Activated naive CD4-positive, alpha-beta T cell treated with anti-CD3 and anti-CD28 coated beads, Interleukin-2, amount 10 ng/mL, durations not matched to agents 7 days and 5 days (primary cell): ENCODE measurements at regions not wholly inside any gene's neighbourhood (a gene's known extent, or its start where the extent isn't known, plus 50 kb on each side); places are given as distances from the start of the nearest gene placed in this dataset.

ENCODE experiments used
- CTCF ChIA-PET: fragments of 350-600 bp; sonication (Branson Sonifier 250); formaldehyde crosslinking; loops from one replicate; lab custom pipeline; 2021; ENCODE audit warnings: antibody characterized with exemption; lab: Charles Lee
- DNase-seq: peaks from one replicate; pipeline ENCODE4 v3.0.0-alpha.2; 2020
- H3K27ac Mint-ChIP-seq: one replicate; pipeline ENCODE4 v1.8.0; 2021; ENCODE audit warnings: mild to moderate bottlenecking, moderate library complexity, mixed read lengths
- H3K27me3 Mint-ChIP-seq: one replicate; pipeline ENCODE4 v1.8.0; 2021; ENCODE audit warnings: mild to moderate bottlenecking, mixed read lengths
- H3K36me3 Mint-ChIP-seq: one replicate; pipeline ENCODE4 v1.8.0; 2021; ENCODE audit warnings: mixed read lengths
- H3K4me1 Mint-ChIP-seq: one replicate; pipeline ENCODE4 v1.8.0; 2021; ENCODE audit warnings: mixed read lengths
- H3K4me3 Mint-ChIP-seq: one replicate; pipeline ENCODE4 v1.8.0; 2021; ENCODE audit warnings: mild to moderate bottlenecking, moderate library complexity, mixed read lengths
- H3K9me3 Mint-ChIP-seq: one replicate; pipeline ENCODE4 v1.8.0; 2021; ENCODE audit warnings: mixed read lengths

DNA sequence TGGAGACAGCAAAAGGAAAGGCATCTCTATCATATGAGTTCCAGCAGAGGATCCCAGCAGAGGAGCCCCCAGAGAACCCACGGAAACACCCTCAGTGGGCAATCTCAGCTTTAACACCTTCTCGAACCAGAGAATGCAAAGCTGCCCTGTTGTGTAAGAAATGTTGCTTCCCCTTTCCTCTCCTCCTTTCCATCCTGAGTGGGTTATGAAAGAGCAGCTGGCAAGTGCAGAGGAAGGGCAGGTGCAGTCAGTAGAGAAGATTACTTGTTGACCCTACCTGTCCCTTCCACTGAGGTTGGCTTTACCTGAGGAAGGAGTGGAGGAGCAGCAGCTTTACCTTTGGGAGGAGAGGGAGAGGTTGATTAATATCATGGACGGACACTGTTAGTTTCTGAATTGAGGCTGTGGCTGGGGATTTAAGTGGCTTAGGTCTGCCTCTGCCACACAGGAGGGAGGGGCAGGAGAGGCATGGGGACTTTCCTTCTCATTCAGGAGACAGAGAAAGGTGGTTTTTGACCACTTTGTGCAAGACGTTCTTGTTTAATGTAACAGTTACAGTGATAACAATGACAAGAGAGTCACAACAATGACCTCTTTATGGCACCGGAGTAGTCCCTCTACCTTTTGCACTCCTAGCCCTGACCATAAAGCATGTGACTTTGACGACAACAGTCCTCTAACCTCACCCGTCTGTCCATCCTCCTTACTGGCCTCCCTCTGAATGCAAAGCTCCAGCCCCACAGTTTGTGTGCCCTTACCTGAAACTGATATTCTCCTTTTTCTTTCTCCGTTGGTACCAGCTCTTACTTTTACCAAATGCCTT lies 254.8 kb downstream of the NSG2 start:
- no peak overlapping the region for H3K27ac Mint-ChIP-seq
- CTCF ChIA-PET = interaction anchor here (0.5 kb wide), 1 partner anchor 1577 kb away, joined by 3 read pairs; no protein-coding TSS in a partner anchor

GRCh38 chr5:174300941-174301761 lies 255.6 kb downstream of the NSG2 start:
- CTCF ChIA-PET = interaction anchor here (0.5 kb wide), 1 partner anchor 1576 kb away, joined by 3 read pairs; no protein-coding TSS in a partner anchor

More for the DNA sequence above, 254.8 kb downstream of the NSG2 start:
- Mint-ChIP-seq H3K4me1 (no peaks in the 10 kb centered on the region), H3K27me3 (no peaks in the 10 kb centered on the region), H3K9me3 (no peaks in the 10 kb centered on the region), H3K36me3 (no peaks in the 10 kb centered on the region), H3K4me3 (no peak overlapping the region)
- no peak for DNase-seq

DNA sequence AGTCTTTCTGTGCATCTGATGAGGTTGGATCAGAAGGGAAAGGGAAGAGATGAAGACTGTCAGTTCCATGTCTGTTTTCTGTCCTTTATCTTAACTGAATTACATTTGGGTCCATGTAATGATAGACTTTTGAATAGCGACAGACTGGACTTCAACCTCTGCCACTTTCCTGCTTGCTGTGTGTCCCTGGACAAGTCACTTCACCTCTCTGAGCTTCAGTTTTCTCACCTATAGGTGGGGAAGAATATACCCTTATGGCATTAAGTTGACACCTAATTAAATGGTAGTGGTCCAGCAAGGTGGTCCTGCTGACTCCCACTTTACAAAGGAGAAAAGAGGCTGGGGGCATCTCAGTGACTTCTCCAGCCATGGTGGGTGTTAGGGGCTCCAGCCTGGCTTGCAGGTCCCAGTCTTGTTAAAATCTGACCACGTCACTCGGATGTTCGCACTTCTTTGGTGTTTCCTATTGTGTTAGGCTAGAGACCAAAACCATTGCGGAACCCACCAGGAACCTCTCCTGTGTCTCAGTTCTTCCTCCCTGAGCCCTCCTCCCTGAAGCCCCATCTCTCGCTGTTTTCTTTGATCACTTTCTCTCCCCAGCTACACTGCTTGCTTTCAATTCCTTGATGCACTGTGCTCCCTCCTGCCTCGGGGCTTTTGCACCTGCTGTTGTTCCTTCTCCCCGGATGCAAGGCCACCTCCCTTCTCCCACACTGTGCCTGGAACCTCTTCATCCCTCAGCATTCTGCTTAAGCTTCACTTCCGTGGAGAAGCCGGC lies 256.5 kb downstream of the NSG2 start:
- DNase-seq = no peak
- no peaks in the 10 kb centered on the region for H3K27me3 Mint-ChIP-seq
- no peaks in the 10 kb centered on the region for H3K9me3 Mint-ChIP-seq
- H3K4me3 Mint-ChIP-seq = no peak overlapping the region
- H3K36me3 Mint-ChIP-seq = no peaks in the 10 kb centered on the region
- CTCF ChIA-PET = no interaction called here
- H3K27ac Mint-ChIP-seq = no peak overlapping the region
- no peaks in the 10 kb centered on the region for H3K4me1 Mint-ChIP-seq

More at GRCh38 chr5:174300941-174301761, 255.6 kb downstream of the NSG2 start:
- no peak for DNase-seq
- no peak overlapping the region for H3K4me3 Mint-ChIP-seq
- H3K36me3 Mint-ChIP-seq = no peaks in the 10 kb centered on the region
- no peaks in the 10 kb centered on the region for H3K27me3 Mint-ChIP-seq
- H3K4me1 Mint-ChIP-seq = no peaks in the 10 kb centered on the region
- H3K9me3 Mint-ChIP-seq = no peaks in the 10 kb centered on the region
- H3K27ac Mint-ChIP-seq = no peak overlapping the region

DNA sequence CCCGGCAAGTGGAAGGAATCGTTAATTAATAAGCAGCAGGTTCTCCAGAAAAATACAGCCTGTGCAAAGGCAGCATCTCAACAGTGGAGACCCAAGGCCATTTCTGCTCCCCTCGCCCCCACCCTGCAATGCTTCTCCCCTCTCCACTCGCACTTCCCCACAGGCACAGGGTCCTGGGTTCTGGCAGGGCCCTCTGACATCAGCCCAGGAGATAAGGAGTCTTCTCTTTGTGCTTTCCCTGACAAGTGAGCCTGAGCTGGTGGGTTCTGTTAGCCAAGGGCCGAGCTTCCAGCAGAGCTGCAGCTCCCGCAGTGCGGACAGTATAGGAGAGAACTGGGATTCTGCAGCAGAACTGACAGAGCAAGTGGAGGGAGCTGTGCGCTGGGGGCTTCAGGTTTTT lies 257.5 kb downstream of the NSG2 start:
- no peaks in the 10 kb centered on the region for H3K4me1 Mint-ChIP-seq
- no peak overlapping the region for H3K4me3 Mint-ChIP-seq
- H3K9me3 Mint-ChIP-seq = no peaks in the 10 kb centered on the region
- no peak for DNase-seq
- H3K27me3 Mint-ChIP-seq = no peaks in the 10 kb centered on the region
- no peak overlapping the region for H3K27ac Mint-ChIP-seq
- CTCF ChIA-PET = interaction anchor here (1.2 kb wide), 1 partner anchor 9 kb away, joined by 5 read pairs; no protein-coding TSS in a partner anchor
- no peaks in the 10 kb centered on the region for H3K36me3 Mint-ChIP-seq

DNA sequence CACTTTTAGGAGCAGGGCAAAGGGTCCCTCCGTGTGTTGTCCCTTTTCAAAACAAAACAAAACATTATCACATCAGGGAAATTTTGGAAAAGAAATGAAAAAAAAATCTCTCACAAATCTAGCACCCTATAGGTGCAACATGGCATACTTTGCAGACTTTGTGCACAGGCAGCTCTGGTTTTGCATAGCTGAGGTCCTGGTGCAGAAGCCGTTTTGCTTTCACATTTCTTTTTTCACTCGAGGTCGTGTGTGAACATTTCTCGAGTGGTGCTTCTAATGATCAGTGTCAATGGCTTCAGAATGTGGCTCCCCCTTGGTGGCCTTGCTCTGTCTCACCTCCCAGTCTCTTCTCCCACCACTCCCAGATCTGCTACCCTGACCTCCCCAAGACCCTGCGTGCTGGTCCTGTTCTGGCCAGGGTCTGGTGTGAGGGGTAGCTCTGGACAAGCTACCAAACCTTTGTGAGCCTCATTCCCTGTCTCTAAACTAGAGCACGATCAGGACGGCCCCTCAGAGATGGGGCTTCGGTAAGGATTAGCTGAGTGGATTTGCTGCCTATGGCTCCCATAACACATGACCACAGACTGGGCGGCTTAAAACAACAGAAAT lies 258.0 kb downstream of the NSG2 start:
- Mint-ChIP-seq H3K9me3 (no peaks in the 10 kb centered on the region), H3K4me3 (no peak overlapping the region), H3K36me3 (no peaks in the 10 kb centered on the region), H3K27ac (no peak overlapping the region), H3K27me3 (no peaks in the 10 kb centered on the region), H3K4me1 (no peaks in the 10 kb centered on the region)
- DNase-seq = no peak
- CTCF ChIA-PET = interaction anchor here (1.2 kb wide), 1 partner anchor 8 kb away, joined by 5 read pairs; no protein-coding TSS in a partner anchor

- CTCF ChIA-PET = interaction anchor here (1.0 to 1.6 kb wide), 2 partner anchors 14 to 22 kb away, joined by 3 to 4 read pairs; no protein-coding TSS in a partner anchor
- Mint-ChIP-seq H3K27me3 (no peaks in the 10 kb centered on the region), H3K27ac (no peak overlapping the region), H3K36me3 (no peaks in the 10 kb centered on the region), H3K4me1 (no peaks in the 10 kb centered on the region), H3K4me3 (no peak overlapping the region), H3K9me3 (no peaks in the 10 kb centered on the region)
- DNase-seq = no peak
Observed at GRCh38 chr5:174305241-174305681, 259.8 kb downstream of the NSG2 start.

- Mint-ChIP-seq H3K36me3 (no peaks in the 10 kb centered on the region), H3K9me3 (no peaks in the 10 kb centered on the region), H3K4me1 (peaks cover 2% of the 10 kb centered on the region), H3K27ac (no peak overlapping the region), H3K4me3 (no peak overlapping the region), H3K27me3 (peaks cover 8% of the 10 kb centered on the region)
- CTCF ChIA-PET = interaction anchor here (1.6 kb wide), 1 partner anchor 20 kb away, joined by 4 read pairs; no protein-coding TSS in a partner anchor
- DNase-seq = no peak
Observed at GRCh38 chr5:174306345-174307030, 261.0 kb downstream of the NSG2 start.

- H3K9me3 Mint-ChIP-seq = no peaks in the 10 kb centered on the region
- H3K36me3 Mint-ChIP-seq = no peaks in the 10 kb centered on the region
- no peak overlapping the region for H3K27ac Mint-ChIP-seq
- no peak for DNase-seq
- CTCF ChIA-PET = no interaction called here
- peaks cover 2% of the 10 kb centered on the region for H3K4me1 Mint-ChIP-seq
- H3K27me3 Mint-ChIP-seq = peaks cover 14% of the 10 kb centered on the region
- H3K4me3 Mint-ChIP-seq = no peak overlapping the region
Observed at GRCh38 chr5:174307031-174307408, 261.5 kb downstream of the NSG2 start.

DNA sequence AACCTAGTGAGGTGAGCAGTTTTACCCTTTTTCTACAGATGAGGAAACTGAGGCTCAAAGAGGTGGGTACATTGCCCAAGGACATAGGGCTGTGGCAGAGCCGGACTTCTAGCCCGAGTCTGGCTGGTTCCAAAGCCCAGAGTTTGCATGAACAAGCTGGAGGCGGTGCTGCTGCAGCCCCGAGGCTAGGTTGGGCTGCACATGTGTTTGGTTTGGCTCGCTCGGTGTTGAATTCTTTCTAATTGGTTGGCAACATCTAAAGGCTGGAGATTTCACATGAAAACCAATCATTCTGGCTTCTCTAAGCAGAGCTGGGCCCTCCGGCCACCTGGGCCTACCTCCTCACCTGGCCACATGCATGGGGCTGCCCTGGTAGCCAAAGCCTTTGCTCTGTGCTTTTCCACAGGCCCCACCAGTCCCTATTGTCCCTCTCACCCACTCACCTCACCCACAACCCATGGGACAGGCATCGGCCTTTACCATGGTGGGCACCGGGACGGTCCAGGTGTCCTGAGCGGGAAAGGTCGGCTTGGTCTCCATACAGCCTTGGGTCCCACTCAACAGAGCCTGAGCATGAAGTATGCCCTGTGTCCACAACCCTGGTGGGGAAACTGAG lies 262.3 kb downstream of the NSG2 start:
- no peak for DNase-seq
- Mint-ChIP-seq H3K27ac (no peak overlapping the region), H3K36me3 (no peaks in the 10 kb centered on the region), H3K4me1 (peaks cover 4% of the 10 kb centered on the region), H3K4me3 (no peak overlapping the region), H3K27me3 (peaks cover 20% of the 10 kb centered on the region), H3K9me3 (no peaks in the 10 kb centered on the region)
- CTCF ChIA-PET = no interaction called here

- Mint-ChIP-seq H3K4me1 (peaks cover 4% of the 10 kb centered on the region), H3K9me3 (no peaks in the 10 kb centered on the region), H3K4me3 (no peak overlapping the region), H3K27ac (no peak overlapping the region), H3K36me3 (no peaks in the 10 kb centered on the region), H3K27me3 (peaks cover 30% of the 10 kb centered on the region)
- CTCF ChIA-PET = no interaction called here
- no peak for DNase-seq
Observed at GRCh38 chr5:174309131-174309795, 263.8 kb downstream of the NSG2 start.

DNA sequence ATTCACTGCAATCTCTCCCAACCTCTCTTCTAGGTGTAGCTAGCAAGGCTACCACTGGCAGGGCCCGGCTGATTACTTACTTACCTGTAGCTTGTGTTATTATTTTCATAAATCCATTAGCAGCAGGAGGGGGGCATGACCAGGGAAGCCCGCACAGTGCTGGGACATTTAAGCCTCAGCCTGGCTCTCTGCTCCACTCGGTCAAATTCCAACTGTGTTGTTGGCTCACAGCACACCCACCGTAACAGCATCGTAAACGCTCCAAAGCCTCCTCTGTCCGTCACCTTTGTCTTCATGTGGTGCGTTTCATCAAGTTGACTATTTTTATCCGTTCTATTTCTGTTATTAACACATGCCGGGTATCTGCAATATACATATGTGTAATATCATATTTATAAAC lies 264.7 kb downstream of the NSG2 start:
- CTCF ChIA-PET = interaction anchor here (3.1 kb wide), 1 partner anchor 693 kb away, joined by 25 read pairs; the partner anchor contains the start of gene BOD1

DNA sequence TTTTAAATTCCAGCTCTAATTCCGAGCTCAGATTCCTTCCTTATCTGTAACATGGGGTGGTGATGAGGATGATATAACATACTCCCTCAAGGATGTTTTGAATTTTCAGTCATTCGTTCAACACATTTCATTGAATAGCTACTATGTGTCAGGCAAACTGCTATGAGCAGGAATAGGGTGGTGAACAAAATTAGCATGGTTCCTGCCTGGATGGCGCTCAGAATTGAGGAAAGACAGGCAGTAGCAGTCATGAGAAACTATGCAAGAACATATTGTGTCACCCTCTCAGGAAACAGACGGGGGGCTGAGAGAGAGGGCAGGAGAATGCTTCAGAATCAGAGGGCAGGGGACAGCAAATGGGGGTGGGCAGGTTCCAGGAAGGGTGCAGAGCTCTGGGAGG lies 265.2 kb downstream of the NSG2 start:
- Mint-ChIP-seq H3K36me3 (no peaks in the 10 kb centered on the region), H3K4me1 (peaks cover 4% of the 10 kb centered on the region), H3K27me3 (peaks cover 32% of the 10 kb centered on the region), H3K27ac (no peak overlapping the region), H3K9me3 (no peaks in the 10 kb centered on the region), H3K4me3 (peak overlapping the region; percentile 30)
- CTCF ChIA-PET = interaction anchor here (1.9 to 3.1 kb wide), 2 partner anchors 16 to 694 kb away, joined by 7 to 25 read pairs; partner anchors contain the start of gene BOD1
- DNase-seq = no peak

More for the DNA sequence above, 264.7 kb downstream of the NSG2 start:
- Mint-ChIP-seq H3K27ac (no peak overlapping the region), H3K4me3 (no peak overlapping the region), H3K27me3 (peaks cover 32% of the 10 kb centered on the region), H3K36me3 (no peaks in the 10 kb centered on the region), H3K4me1 (peaks cover 4% of the 10 kb centered on the region), H3K9me3 (no peaks in the 10 kb centered on the region)
- no peak for DNase-seq
